Panc1 (cell line): ENCODE measurements at regions not wholly inside any gene's neighbourhood (a gene's known extent, or its start where the extent isn't known, plus 50 kb on each side); places are given as distances from the start of the nearest gene placed in this dataset.

Source experiments
- ATAC-seq: fragments of 200-7000 bp; cut with Tn5 transposase; 2 replicates; pipeline ENCODE4 v1.9.1; 2020; ENCODE audit warnings: mild to moderate bottlenecking, moderate library complexity
- BruUV-seq: library from RNA; stranded (reverse); fragments of 400-500 nt; replicated peaks from 2 replicates; lab custom pipeline; 2021; lab: Mats Ljungman, UMichigan
- CTCF ChIA-PET: fragments of 300-600 bp; sonication (Branson Sonifier 250); formaldehyde crosslinking; loops from one replicate; lab custom pipeline; 2022; ENCODE audit warnings: antibody characterized with exemption; lab: Charles Lee
- POLR2A ChIA-PET: fragments of 300-600 bp; sonication (Branson Sonifier 250); formaldehyde crosslinking; loops from one replicate; lab custom pipeline; 2022; ENCODE audit warnings: antibody characterized with exemption; lab: Charles Lee
- DNase-seq: peaks from one replicate; pipeline ENCODE4 v3.0.0-alpha.2; 2010; ENCODE audit warnings: low read depth, low spot score
- H3K27ac ChIP-seq: 2 replicates; pipeline ENCODE4 v1.5.1; 2011; ENCODE audit warnings: mild to moderate bottlenecking, low read length, inconsistent platforms
- H3K27me3 ChIP-seq: fragments of 200-500 bp; sonication (Bioruptor generic); 2 replicates; pipeline ENCODE4 v1.6.0; 2014; ENCODE audit warnings: low read length, inconsistent platforms; ENCODE audit not compliant: control insufficient read depth, insufficient read depth
- H3K36me3 ChIP-seq: fragments of 200-500 bp; sonication (Bioruptor generic); 2 replicates; pipeline ENCODE4 v1.5.1; 2014; ENCODE audit warnings: inconsistent platforms, mild to moderate bottlenecking, low read length, moderate library complexity; ENCODE audit not compliant: control insufficient read depth, insufficient read depth
- H3K4me1 ChIP-seq: 2 replicates; pipeline ENCODE4 v1.5.1; 2011; ENCODE audit warnings: inconsistent platforms, mild to moderate bottlenecking, low read length, moderate library complexity; ENCODE audit not compliant: control insufficient read depth, insufficient read depth
- H3K4me3 ChIP-seq, 2 experiments: 2 replicates each; pipeline ENCODE4 v1.5.1; 2011 to 2012; ENCODE audit warnings: low read depth in 2 of 2, low read length in 2 of 2, mild to moderate bottlenecking in 2 of 2, inconsistent platforms in 1 of 2, moderate library complexity in 1 of 2
- H3K9me3 ChIP-seq: fragments of 200-500 bp; sonication (Bioruptor generic); 2 replicates; pipeline ENCODE4 v1.5.1; 2014; ENCODE audit warnings: low read depth, mild to moderate bottlenecking, inconsistent platforms, low read length, moderate library complexity; ENCODE audit not compliant: control insufficient read depth, insufficient read depth
- CTCF ChIP-seq: fragments of 450-650 bp; IDR thresholded peaks from 2 replicates; pipeline ENCODE4 v1.5.1; 2017; ENCODE audit warnings: mild to moderate bottlenecking
- POLR2AphosphoS5 ChIP-seq: IDR thresholded peaks from 2 replicates; pipeline ENCODE4 v1.6.1; 2012; ENCODE audit warnings: mild to moderate bottlenecking, low read depth, low read length, moderate library complexity
- REST ChIP-seq, 2 experiments: IDR thresholded peaks; 2 replicates each; pipeline ENCODE4 v1.6.1; 2011 to 2012; ENCODE audit warnings: low read depth in 2 of 2, control low read depth in 1 of 2, low read length in 1 of 2, mild to moderate bottlenecking in 1 of 2, moderate library complexity in 1 of 2; ENCODE audit not compliant: insufficient read depth in 1 of 2
- SIN3A ChIP-seq: IDR thresholded peaks from 2 replicates; pipeline ENCODE4 v1.6.1; 2012; ENCODE audit warnings: low read depth, mild to moderate bottlenecking, low read length, moderate library complexity, borderline replicate concordance; ENCODE audit not compliant: insufficient read depth
- TCF7L2 ChIP-seq: IDR thresholded peaks from 2 replicates; pipeline ENCODE4 v1.6.1; 2011; ENCODE audit warnings: mild to moderate bottlenecking, low read depth, low read length, inconsistent platforms
- in situ Hi-C: cut with HindIII; loops from 2 replicates; pipeline ENCODE4 v1.10.0; 2016; ENCODE audit warnings: low sequenced_read_pairs, low pct_unique_long_range_greater_than_20kb
- intact Hi-C: fragments of 100-400 bp; cut with micrococcal nuclease; formaldehyde crosslinking; loops from one replicate; pipeline ENCODE4 v1.10.0; 2022; ENCODE audit not compliant: unreplicated experiment

- in situ Hi-C loops (no loop called here), intact Hi-C loops (no loop called here)
- ChIA-PET CTCF (no interaction called here), POLR2A (no interaction called here)
- DNase-seq (no peak), ATAC-seq (no peak)
- Histone ChIP-seq H3K36me3 (no peaks in the 10 kb centered on the region), H3K27me3 (no peaks in the 10 kb centered on the region; the same call in 1 of the 2 replicates), H3K9me3 (no peaks in the 10 kb centered on the region), H3K27ac (no peak overlapping the region), H3K4me3 (no peak overlapping the region), H3K4me1 (no peaks in the 10 kb centered on the region)
- no TSS peak for BruUV-seq
- TF ChIP-seq POLR2AphosphoS5 (no peak), SIN3A (no peak), TCF7L2 (no peak), REST (IDR thresholded peaks at IDR 0.05; ENCODE audit: insufficient read depth in 1 of 2, low read depth in 2 of 2, low read length in 1 of 2) (no peak), CTCF (no peak)
Observed at GRCh38 chr6:781350-781961, 88.5 kb upstream of the EXOC2 start.

DNA sequence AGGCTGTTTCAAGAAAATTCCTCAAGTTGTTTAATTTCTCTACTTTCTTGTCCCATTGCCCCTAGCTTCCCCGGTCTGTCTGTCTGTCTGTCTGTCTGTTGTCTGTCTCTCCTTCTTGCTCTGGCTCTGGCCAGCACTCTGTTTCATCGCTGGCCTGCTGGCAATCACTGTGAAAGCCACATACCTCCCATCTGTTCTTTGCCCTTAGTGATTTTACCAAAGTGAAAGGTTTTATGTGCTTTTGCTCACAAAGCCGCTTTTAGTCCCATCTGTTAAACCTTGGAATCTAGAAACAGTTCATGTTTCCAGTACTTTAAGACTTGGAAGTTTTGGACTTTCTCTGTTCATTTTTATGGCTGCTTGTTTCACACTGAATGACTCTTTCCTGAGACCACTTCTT is 87.8 kb upstream of the EXOC2 start:
- no peak for ATAC-seq
- intact Hi-C loops: no loop called here
- POLR2A ChIA-PET: no interaction called here
- BruUV-seq: no TSS peak
- Histone ChIP-seq H3K9me3 (no peaks in the 10 kb centered on the region), H3K27me3 (no peaks in the 10 kb centered on the region; the same call in 1 of the 2 replicates), H3K4me3 (no peak overlapping the region), H3K4me1 (no peaks in the 10 kb centered on the region), H3K36me3 (no peaks in the 10 kb centered on the region), H3K27ac (no peak overlapping the region)
- CTCF ChIA-PET: no interaction called here
- no peak for DNase-seq
- TF ChIP-seq POLR2AphosphoS5: no peak
- TF ChIP-seq CTCF: no peak
- no peak for TF ChIP-seq TCF7L2
- no peak for TF ChIP-seq SIN3A
- no peak for TF ChIP-seq REST (IDR thresholded peaks at IDR 0.05; ENCODE audit: insufficient read depth in 1 of 2, low read depth in 2 of 2, low read length in 1 of 2)
- in situ Hi-C loops: no loop called here
